IMR-90 (cell line): ENCODE measurements at regions not wholly inside any gene's neighbourhood (a gene's known extent, or its start where the extent isn't known, plus 50 kb on each side); places are given as distances from the start of the nearest gene placed in this dataset.
"Not testable (repeated sequence)": the region's sequence is repeated elsewhere in the genome, so short reads cannot be mapped to it uniquely, and the experiment has no call there.

Experiments used
- BHLHE40 ChIP-seq: fragments of 150-350 bp; IDR thresholded peaks from 2 replicates; pipeline ENCODE4 v1.6.1; 2016; ENCODE audit warnings: mild to moderate bottlenecking, low read depth, low read length
- CEBPB ChIP-seq: IDR thresholded peaks from 2 replicates; pipeline ENCODE4 v1.6.1; 2012; ENCODE audit warnings: low read depth, low read length, improper control_type of control experiment
- CTCF ChIP-seq: conservative IDR thresholded peaks from 2 replicates; pipeline ENCODE4 v1.5.1; 2012; ENCODE audit warnings: mild to moderate bottlenecking, low read depth, low read length, improper control_type of control experiment
- ELK1 ChIP-seq: fragments of 150-350 bp; IDR thresholded peaks from 2 replicates; pipeline ENCODE4 v1.6.1; 2016; ENCODE audit warnings: low read depth, mild to moderate bottlenecking, low read length, moderate library complexity, borderline replicate concordance
- FOS ChIP-seq: fragments of 150-350 bp; IDR thresholded peaks from 2 replicates; pipeline ENCODE4 v1.6.1; 2016; ENCODE audit warnings: low read depth, low read length
- MAFK ChIP-seq: IDR thresholded peaks from 2 replicates; pipeline ENCODE4 v1.6.1; 2012; ENCODE audit warnings: low read depth, low read length, improper control_type of control experiment
- MXI1 ChIP-seq: IDR thresholded peaks from 2 replicates; pipeline ENCODE4 v1.6.1; 2012; ENCODE audit warnings: low read depth, mild to moderate bottlenecking, low read length, moderate library complexity, borderline replicate concordance
- POLR2A ChIP-seq: IDR thresholded peaks from 2 replicates; pipeline ENCODE4 v1.6.1; 2012; ENCODE audit warnings: mild to moderate bottlenecking, low read depth, low read length
- RAD21 ChIP-seq: IDR thresholded peaks from 2 replicates; pipeline ENCODE4 v1.6.1; 2012; ENCODE audit warnings: low read length, improper control_type of control experiment
- RCOR1 ChIP-seq: IDR thresholded peaks from 2 replicates; pipeline ENCODE4 v1.6.1; 2012; ENCODE audit warnings: mild to moderate bottlenecking, low read length, improper control_type of control experiment; ENCODE audit not compliant: insufficient replicate concordance
- RFX5 ChIP-seq: IDR thresholded peaks from 2 replicates; pipeline ENCODE4 v1.8.0; 2012; ENCODE audit warnings: low read depth, mild to moderate bottlenecking, low read length, moderate library complexity
- SMC3 ChIP-seq: fragments of 150-350 bp; IDR thresholded peaks from 2 replicates; pipeline ENCODE4 v1.6.1; 2016; ENCODE audit warnings: low read depth, mild to moderate bottlenecking, antibody characterized with exemption, low read length, moderate library complexity
- USF2 ChIP-seq: fragments of 150-350 bp; IDR thresholded peaks from 2 replicates; pipeline ENCODE4 v1.6.1; 2017; ENCODE audit warnings: mild to moderate bottlenecking, antibody characterized with exemption, low read length, low read depth

- TF ChIP-seq CTCF, POLR2A, BHLHE40, CEBPB, RCOR1, USF2, MAFK, FOS, SMC3, RFX5, ELK1, MXI1, RAD21: not testable (repeated sequence)
Observed at GRCh38 chr5:68020461-68020969, 195.0 kb upstream of the PIK3R1 start.
